ENCODE measurements at regions not wholly inside any gene's neighbourhood (a gene's known extent, or its start where the extent isn't known, plus 50 kb on each side); places are given as distances from the start of the nearest gene placed in this dataset.

DNA sequence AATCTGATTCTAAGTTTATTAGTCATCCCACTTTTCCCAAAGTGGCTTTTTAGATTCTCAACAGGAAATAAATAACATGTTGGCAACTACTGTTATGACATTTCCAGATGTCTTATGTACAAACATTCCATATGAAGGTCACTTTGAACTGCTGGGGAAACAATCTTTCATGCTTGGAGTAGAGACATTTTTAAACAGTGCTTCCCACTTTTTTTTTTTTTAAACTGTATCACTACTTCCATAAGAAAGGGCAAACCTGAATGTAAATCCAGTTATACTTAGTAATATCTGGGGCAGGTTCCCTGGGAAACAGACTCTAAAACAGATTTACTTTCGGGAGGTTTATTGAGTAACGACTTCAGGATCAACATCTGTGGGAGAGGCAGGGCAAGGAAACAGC is 473.8 kb downstream of the TAFA4 start:
- H3K9ac ChIP-seq (replicated peaks; ENCODE audit: extremely low read depth, insufficient read depth, low read length): no peak overlapping the region
- no peak overlapping the region for H3K4me2 ChIP-seq (ENCODE audit: insufficient read depth, low read length)
- no peak for FAIRE-seq
- no peaks in the 10 kb centered on the region for H4K20me1 ChIP-seq (replicated peaks; ENCODE audit: control insufficient read depth, extremely low read depth, insufficient read depth, low read length)
- H3K4me1 ChIP-seq (ENCODE audit: control insufficient read depth, extremely low read depth, insufficient read depth, low read length): no peaks in the 10 kb centered on the region
- CTCF ChIA-PET: no interaction called here
- peaks cover 4% of the 10 kb centered on the region for H3K9me3 ChIP-seq (replicated peaks; ENCODE audit: control insufficient read depth, insufficient read depth, low read length)
- no peak for DNase-seq (ENCODE audit: low read depth, low spot score)
- no peaks in the 10 kb centered on the region for H3K79me2 ChIP-seq (ENCODE audit: control insufficient read depth, insufficient read depth, low read length)
- intact Hi-C loops (cut with micrococcal nuclease): no loop called here
- no peak overlapping the region for H2AFZ ChIP-seq (ENCODE audit: low read depth, low read length)
- dilution Hi-C loops (cut with MboI; ENCODE audit: extremely low pct_ligation_motif_present, low sequenced_read_pairs): no loop called here
- TF ChIP-seq GATA2 (IDR thresholded peaks at IDR 0.05; ENCODE audit: insufficient read depth, insufficient read length, low read depth, low read length): no peak
- no peak for TF ChIP-seq POLR2AphosphoS5 (IDR thresholded peaks at IDR 0.05; ENCODE audit: insufficient read depth, low read depth, low read length)
- no peak for TF ChIP-seq MYC (IDR thresholded peaks at IDR 0.05; ENCODE audit: low read depth, low read length)
- TF ChIP-seq, protein P1, sequence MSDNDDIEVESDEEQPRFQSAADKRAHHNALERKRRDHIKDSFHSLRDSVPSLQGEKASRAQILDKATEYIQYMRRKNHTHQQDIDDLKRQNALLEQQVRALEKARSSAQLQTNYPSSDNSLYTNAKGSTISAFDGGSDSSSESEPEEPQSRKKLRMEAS (IDR thresholded peaks at IDR 0.05; ENCODE audit: insufficient read depth, insufficient read length): no peak
- no peak for TF ChIP-seq POLR2A (IDR thresholded peaks at IDR 0.05; ENCODE audit: low read depth, low read length)
- no peak for TF ChIP-seq FOS (IDR thresholded peaks at IDR 0.05; ENCODE audit: borderline replicate concordance, insufficient read depth, low read length)
- TF ChIP-seq EZH2 (IDR thresholded peaks at IDR 0.05; ENCODE audit: borderline replicate concordance, low read depth, low read length, severe bottlenecking): no peak
- TF ChIP-seq, protein P2, sequence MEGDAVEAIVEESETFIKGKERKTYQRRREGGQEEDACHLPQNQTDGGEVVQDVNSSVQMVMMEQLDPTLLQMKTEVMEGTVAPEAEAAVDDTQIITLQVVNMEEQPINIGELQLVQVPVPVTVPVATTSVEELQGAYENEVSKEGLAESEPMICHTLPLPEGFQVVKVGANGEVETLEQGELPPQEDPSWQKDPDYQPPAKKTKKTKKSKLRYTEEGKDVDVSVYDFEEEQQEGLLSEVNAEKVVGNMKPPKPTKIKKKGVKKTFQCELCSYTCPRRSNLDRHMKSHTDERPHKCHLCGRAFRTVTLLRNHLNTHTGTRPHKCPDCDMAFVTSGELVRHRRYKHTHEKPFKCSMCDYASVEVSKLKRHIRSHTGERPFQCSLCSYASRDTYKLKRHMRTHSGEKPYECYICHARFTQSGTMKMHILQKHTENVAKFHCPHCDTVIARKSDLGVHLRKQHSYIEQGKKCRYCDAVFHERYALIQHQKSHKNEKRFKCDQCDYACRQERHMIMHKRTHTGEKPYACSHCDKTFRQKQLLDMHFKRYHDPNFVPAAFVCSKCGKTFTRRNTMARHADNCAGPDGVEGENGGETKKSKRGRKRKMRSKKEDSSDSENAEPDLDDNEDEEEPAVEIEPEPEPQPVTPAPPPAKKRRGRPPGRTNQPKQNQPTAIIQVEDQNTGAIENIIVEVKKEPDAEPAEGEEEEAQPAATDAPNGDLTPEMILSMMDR (IDR thresholded peaks at IDR 0.05; ENCODE audit: extremely low read depth in 1 of 2, insufficient read depth in 1 of 2, low read depth in 1 of 2, low read length in 2 of 2): no peak
- no peak for TF ChIP-seq JUN (IDR thresholded peaks at IDR 0.05; ENCODE audit: borderline replicate concordance, insufficient read depth, insufficient read length, low read depth)
- H3K9me1 ChIP-seq (replicated peaks; ENCODE audit: control insufficient read depth, extremely low read depth, insufficient read depth, low read length): no peaks in the 10 kb centered on the region
- H3K27ac ChIP-seq (ENCODE audit: insufficient read depth, low read depth, low read length): no peak overlapping the region
- no peaks in the 10 kb centered on the region for H3K36me3 ChIP-seq (ENCODE audit: control insufficient read depth in 2 of 2, extremely low read depth in 1 of 2, insufficient read depth in 2 of 2, low read length in 2 of 2)
- no TSS peak for BruUV-seq (replicated peaks)
- H3K4me3 ChIP-seq (replicated peaks in 1 of 3; ENCODE audit: insufficient read depth in 1 of 3, low read depth in 1 of 3, low read length in 3 of 3): no peak overlapping the region
- POLR2A ChIA-PET: no interaction called here
- no peaks in the 10 kb centered on the region for H3K27me3 ChIP-seq (ENCODE audit: control insufficient read depth in 2 of 2, insufficient read depth in 2 of 2, low read length in 2 of 2)

Measured in endothelial cell of umbilical vein (primary cell).